ENCODE measurements at regions not wholly inside any gene's neighbourhood (a gene's known extent, or its start where the extent isn't known, plus 50 kb on each side); places are given as distances from the start of the nearest gene placed in this dataset.
"Not testable (repeated sequence)": the region's sequence is repeated elsewhere in the genome, so short reads cannot be mapped to it uniquely, and the experiment has no call there.

GRCh38 chr1:70573317-70573843, 162.3 kb downstream of the CTH start:
- H3K4me3 ChIP-seq (ENCODE audit: control insufficient read depth, low read depth, low read length), result no peak overlapping the region
- no peak for DNase-seq (ENCODE audit: low read depth)

GRCh38 chr1:70581661-70582060, 170.6 kb downstream of the CTH start:
- no peak for TF ChIP-seq CTCF (IDR thresholded peaks at IDR 0.05; ENCODE audit: control insufficient read depth, insufficient read depth, low read depth, low read length, missing control alignments)
- no peak overlapping the region for H3K4me3 ChIP-seq (ENCODE audit: control insufficient read depth, low read depth, low read length)
- no peak for DNase-seq (ENCODE audit: low read depth)

More at GRCh38 chr1:70573317-70573843, 162.3 kb downstream of the CTH start:
- TF ChIP-seq CTCF (IDR thresholded peaks at IDR 0.05; ENCODE audit: control insufficient read depth, insufficient read depth, low read depth, low read length, missing control alignments), result no peak

GRCh38 chr1:70583522-70583921, 172.5 kb downstream of the CTH start:
- no peak for TF ChIP-seq CTCF (IDR thresholded peaks at IDR 0.05; ENCODE audit: control insufficient read depth, insufficient read depth, low read depth, low read length, missing control alignments)
- no peak for DNase-seq (ENCODE audit: low read depth)
- H3K4me3 ChIP-seq (ENCODE audit: control insufficient read depth, low read depth, low read length), result no peak overlapping the region

DNA sequence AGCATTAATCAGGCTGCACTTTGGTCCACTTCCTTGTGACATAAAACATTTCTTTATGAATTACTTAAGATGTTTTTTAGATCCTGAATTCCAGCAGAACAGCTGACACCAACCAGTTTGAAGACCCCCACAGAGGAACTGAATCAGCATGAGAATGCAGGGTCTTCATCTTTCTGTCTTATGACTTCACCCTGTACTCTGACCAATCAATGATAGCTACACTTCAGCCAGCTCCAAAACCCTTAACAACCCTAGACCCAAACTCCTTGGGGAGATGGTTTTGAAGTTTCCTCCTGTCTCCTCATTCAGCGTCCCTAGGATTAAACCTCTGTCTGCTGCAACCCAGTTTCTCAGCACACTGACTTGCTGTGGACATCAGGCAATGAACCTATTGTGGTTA, 175.0 kb downstream of the CTH start:
- DNase-seq (ENCODE audit: low read depth), result no peak
- TF ChIP-seq CTCF (IDR thresholded peaks at IDR 0.05; ENCODE audit: control insufficient read depth, insufficient read depth, low read depth, low read length, missing control alignments), result no peak
- no peak overlapping the region for H3K4me3 ChIP-seq (ENCODE audit: control insufficient read depth, low read depth, low read length)

- DNase-seq (ENCODE audit: low read depth), result no peak
- no peak overlapping the region for H3K4me3 ChIP-seq (ENCODE audit: control insufficient read depth, low read depth, low read length)
- TF ChIP-seq CTCF (IDR thresholded peaks at IDR 0.05; ENCODE audit: control insufficient read depth, insufficient read depth, low read depth, low read length, missing control alignments), result no peak
Observed at GRCh38 chr1:70587872-70588366, 176.9 kb downstream of the CTH start.

DNA sequence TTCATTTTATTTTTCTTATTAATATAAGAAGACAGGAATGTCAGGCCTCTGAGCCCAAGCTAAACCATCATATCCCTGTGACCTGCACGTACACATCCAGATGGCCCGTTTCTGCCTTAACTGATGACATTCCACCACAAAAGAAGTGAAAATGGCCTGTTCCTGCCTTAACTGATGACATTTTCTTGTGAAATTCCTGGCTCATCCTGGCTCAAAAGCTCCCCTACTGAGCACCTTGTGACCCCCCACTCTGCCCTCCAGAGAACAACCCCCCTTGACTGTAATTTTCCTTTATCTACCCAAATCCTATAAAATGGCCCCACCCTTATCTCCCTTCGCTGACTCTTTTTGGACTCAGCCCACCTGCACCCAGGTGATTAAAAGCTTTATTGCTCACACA, 182.5 kb downstream of the CTH start:
- DNase-seq (ENCODE audit: low read depth); H3K4me3 ChIP-seq (ENCODE audit: control insufficient read depth, low read depth, low read length): not testable (repeated sequence)

GRCh38 chr1:70608815-70609214, 197.7 kb downstream of the CTH start:
- no peak overlapping the region for H3K4me3 ChIP-seq (ENCODE audit: control insufficient read depth, low read depth, low read length)
- no peak for DNase-seq (ENCODE audit: low read depth)
- no peak for TF ChIP-seq CTCF (IDR thresholded peaks at IDR 0.05; ENCODE audit: control insufficient read depth, insufficient read depth, low read depth, low read length, missing control alignments)

- not testable (repeated sequence) for DNase-seq (ENCODE audit: low read depth); H3K4me3 ChIP-seq (ENCODE audit: control insufficient read depth, low read depth, low read length)
Observed at GRCh38 chr1:70610164-70610563, 199.1 kb downstream of the CTH start.
